ENCODE measurements at regions not wholly inside any gene's neighbourhood (a gene's known extent, or its start where the extent isn't known, plus 50 kb on each side); places are given as distances from the start of the nearest gene placed in this dataset.

GRCh38 chr10:84766923-84767322, 438.5 kb downstream of the CCSER2 start:
- intact Hi-C loops (cut with DNase I; ENCODE audit: low total_unique reads) (no loop called here), in situ Hi-C loops (cut with MboI; ENCODE audit: low pct_ligation_motif_present in 1 of 4, low pct_unique_long_range_greater_than_20kb in 1 of 4, low sequenced_read_pairs in 3 of 4) (no loop called here)
- peaks cover 0 to 8% (median 3%) of the 10 kb centered on the region in 4 donors for H3K4me1 ChIP-seq
- no peak overlapping the region for H3K4me3 ChIP-seq
- no peak for DNase-seq
- H3K36me3 ChIP-seq = no peaks in the 10 kb centered on the region
- no peaks in the 10 kb centered on the region for H3K9me3 ChIP-seq
- TF ChIP-seq CTCF (IDR thresholded peaks at IDR 0.05) = no peak
- no peak for TF ChIP-seq POLR2AphosphoS5 (IDR thresholded peaks at IDR 0.05)
- no peak for TF ChIP-seq EP300 (IDR thresholded peaks at IDR 0.05; ENCODE audit: low read depth)
- no peak for TF ChIP-seq POLR2A (IDR thresholded peaks at IDR 0.05)
- no peaks in the 10 kb centered on the region for H3K27me3 ChIP-seq
- H3K27ac ChIP-seq = no peak overlapping the region
- WGBS, 2 donors (ENCODE audit: low coverage in 1 of 2) = 91 to 100% methylated on average over 2 to 13 of the region's 13 CpGs

GRCh38 chr10:84768132-84768531, 439.7 kb downstream of the CCSER2 start:
- H3K4me3 ChIP-seq = no peak overlapping the region
- no peaks in the 10 kb centered on the region for H3K36me3 ChIP-seq
- DNase-seq = no peak
- 45 to 74% methylated on average over 3 to 4 of the region's 4 CpGs for WGBS, 2 donors (ENCODE audit: low coverage in 1 of 2)
- no peaks in the 10 kb centered on the region for H3K27me3 ChIP-seq
- peaks cover 0 to 8% (median 3%) of the 10 kb centered on the region in 4 donors for H3K4me1 ChIP-seq
- H3K27ac ChIP-seq = no peak overlapping the region
- TF ChIP-seq EP300 (IDR thresholded peaks at IDR 0.05; ENCODE audit: low read depth) (no peak), CTCF (IDR thresholded peaks at IDR 0.05) (no peak), POLR2A (IDR thresholded peaks at IDR 0.05) (no peak), POLR2AphosphoS5 (IDR thresholded peaks at IDR 0.05) (no peak)
- in situ Hi-C loops (cut with MboI; ENCODE audit: low pct_ligation_motif_present in 1 of 4, low pct_unique_long_range_greater_than_20kb in 1 of 4, low sequenced_read_pairs in 3 of 4) = no loop called here
- H3K9me3 ChIP-seq = no peaks in the 10 kb centered on the region
- intact Hi-C loops (cut with DNase I; ENCODE audit: low total_unique reads) = no loop called here

GRCh38 chr10:84770824-84771223, 442.4 kb downstream of the CCSER2 start:
- in situ Hi-C loops (cut with MboI; ENCODE audit: low pct_ligation_motif_present in 1 of 4, low pct_unique_long_range_greater_than_20kb in 1 of 4, low sequenced_read_pairs in 3 of 4) = no loop called here
- no peak for DNase-seq

GRCh38 chr10:84783386-84783785, 455.0 kb downstream of the CCSER2 start:
- no peak overlapping the region for H3K4me3 ChIP-seq
- TF ChIP-seq POLR2A (IDR thresholded peaks at IDR 0.05) (no peak), EP300 (IDR thresholded peaks at IDR 0.05; ENCODE audit: low read depth) (no peak), POLR2AphosphoS5 (IDR thresholded peaks at IDR 0.05) (no peak), CTCF (IDR thresholded peaks at IDR 0.05) (peak; percentile 38 to 48 (median 43))
- DNase-seq = no peak
- H3K4me1 ChIP-seq = no peaks in the 10 kb centered on the region
- H3K27me3 ChIP-seq = no peaks in the 10 kb centered on the region
- in situ Hi-C loops (cut with MboI; ENCODE audit: low pct_ligation_motif_present in 1 of 4, low pct_unique_long_range_greater_than_20kb in 1 of 4, low sequenced_read_pairs in 3 of 4) (no loop called here), intact Hi-C loops (cut with DNase I; ENCODE audit: low total_unique reads) (no loop called here)
- 10% methylated on average over 1 of the region's 1 CpG; no CpG with 5 or more reads in 1 of the 2 donors for WGBS, 2 donors (ENCODE audit: low coverage in 1 of 2)
- no peak overlapping the region for H3K27ac ChIP-seq
- no peaks in the 10 kb centered on the region for H3K9me3 ChIP-seq
- no peaks in the 10 kb centered on the region for H3K36me3 ChIP-seq

More at GRCh38 chr10:84770824-84771223, 442.4 kb downstream of the CCSER2 start:
- no peaks in the 10 kb centered on the region for H3K36me3 ChIP-seq
- TF ChIP-seq POLR2AphosphoS5 (IDR thresholded peaks at IDR 0.05) (no peak), CTCF (IDR thresholded peaks at IDR 0.05) (no peak), POLR2A (IDR thresholded peaks at IDR 0.05) (no peak), EP300 (IDR thresholded peaks at IDR 0.05; ENCODE audit: low read depth) (no peak)
- intact Hi-C loops (cut with DNase I; ENCODE audit: low total_unique reads) = no loop called here
- no peaks in the 10 kb centered on the region for H3K27me3 ChIP-seq
- H3K27ac ChIP-seq = no peak overlapping the region
- H3K4me3 ChIP-seq = no peak overlapping the region
- H3K9me3 ChIP-seq = no peaks in the 10 kb centered on the region
- peaks cover 0 to 2% (median under 1%) of the 10 kb centered on the region in 4 donors for H3K4me1 ChIP-seq

All from transverse colon (tissue), 4 donors.